Tongue (tissue), 1 donor: ENCODE measurements at regions not wholly inside any gene's neighbourhood (a gene's known extent, or its start where the extent isn't known, plus 50 kb on each side); places are given as distances from the start of the nearest gene placed in this dataset.

Experiments
- DNase-seq: peaks from one replicate; pipeline ENCODE4 v3.0.0-alpha.2; 2015

- DNase-seq, result no peak
Measured at GRCh38 chr18:38450876-38451275, 885.3 kb upstream of the CELF4 start.

- DNase-seq, result no peak
Measured at GRCh38 chr18:38445804-38446145, 880.2 kb upstream of the CELF4 start.

DNA sequence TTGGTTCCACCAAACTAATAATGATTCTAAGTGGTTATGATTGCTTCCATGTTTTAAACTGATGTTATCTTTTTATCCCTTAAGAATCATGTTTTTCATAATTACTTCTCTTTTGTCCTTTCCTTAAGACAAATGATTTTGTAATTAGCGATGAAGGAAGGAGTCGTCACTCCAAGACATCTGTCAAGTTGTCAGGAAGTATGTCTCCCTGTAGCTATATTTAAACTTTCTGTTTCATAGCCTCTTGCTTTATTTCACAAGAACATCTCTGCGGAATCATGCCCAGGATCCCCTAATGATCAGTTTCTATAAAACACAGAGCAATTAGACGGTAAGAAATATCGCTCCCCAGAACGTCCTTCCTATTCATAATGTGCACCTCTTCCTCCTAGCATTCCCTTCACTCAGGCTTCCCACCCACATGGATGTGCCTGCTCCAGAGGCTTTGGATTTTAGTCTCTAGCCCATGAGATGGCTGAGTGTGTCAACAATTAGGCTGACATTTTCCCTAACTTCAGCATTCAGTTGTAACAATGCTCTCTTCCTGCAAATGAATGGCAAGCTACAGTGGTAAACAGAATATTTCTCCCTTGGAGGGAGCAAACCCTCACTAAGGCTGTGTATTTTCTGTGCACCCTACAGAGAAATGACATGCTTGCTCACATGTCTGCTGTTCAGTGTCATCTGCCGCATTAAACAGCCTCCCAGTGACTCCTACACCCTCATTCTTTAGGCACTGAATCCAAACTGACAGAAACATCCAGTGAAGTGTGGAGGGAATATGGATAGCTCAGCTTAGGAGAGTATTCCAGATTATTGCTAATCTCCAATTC, 879.6 kb upstream of the CELF4 start:
- no peak for DNase-seq

GRCh38 chr18:38427736-38428135, 862.1 kb upstream of the CELF4 start:
- no peak for DNase-seq

- DNase-seq, result no peak
Measured at GRCh38 chr18:38427234-38427633, 861.6 kb upstream of the CELF4 start.

DNA sequence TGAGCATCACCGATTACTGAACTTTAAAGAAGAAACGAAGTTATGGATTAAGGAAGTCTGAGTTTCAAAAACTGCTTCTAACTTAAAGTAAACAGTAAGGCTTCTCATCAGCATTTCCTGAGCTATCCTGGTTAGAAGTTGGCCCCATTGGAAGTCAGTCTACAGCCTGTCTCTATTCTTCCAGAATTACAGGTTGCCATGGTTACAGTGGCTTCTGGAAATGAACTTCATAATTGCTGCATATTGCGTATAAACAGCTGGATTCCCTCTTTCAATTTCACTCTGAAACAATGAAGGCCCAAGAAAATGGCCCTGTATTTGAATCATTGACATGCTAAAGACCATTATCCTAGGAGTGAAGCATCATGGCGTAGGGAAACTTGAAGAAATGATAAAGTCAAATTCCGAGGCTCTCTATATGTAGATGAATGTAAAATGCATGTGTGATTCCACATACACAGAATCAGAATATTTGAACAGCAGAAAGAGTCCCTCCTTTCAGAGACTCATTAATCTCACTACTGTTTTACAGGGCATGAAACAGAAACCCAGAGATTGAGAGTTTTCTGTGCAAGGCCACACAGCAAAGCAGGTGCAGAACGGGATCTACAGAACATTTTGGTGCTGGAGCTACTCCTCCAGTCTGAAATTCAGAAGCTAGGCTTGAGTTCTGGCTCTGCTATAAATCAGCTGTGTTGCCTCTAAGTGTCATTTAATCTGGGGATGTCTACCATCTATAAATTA, 856.4 kb upstream of the CELF4 start:
- DNase-seq, result peak; percentile 13

- no peak for DNase-seq
Measured at GRCh38 chr18:38421021-38421420, 855.4 kb upstream of the CELF4 start.

- no peak for DNase-seq
Measured at GRCh38 chr18:38420611-38421010, 855.0 kb upstream of the CELF4 start.

- DNase-seq, result no peak
Measured at GRCh38 chr18:38415811-38416210, 850.2 kb upstream of the CELF4 start.

DNA sequence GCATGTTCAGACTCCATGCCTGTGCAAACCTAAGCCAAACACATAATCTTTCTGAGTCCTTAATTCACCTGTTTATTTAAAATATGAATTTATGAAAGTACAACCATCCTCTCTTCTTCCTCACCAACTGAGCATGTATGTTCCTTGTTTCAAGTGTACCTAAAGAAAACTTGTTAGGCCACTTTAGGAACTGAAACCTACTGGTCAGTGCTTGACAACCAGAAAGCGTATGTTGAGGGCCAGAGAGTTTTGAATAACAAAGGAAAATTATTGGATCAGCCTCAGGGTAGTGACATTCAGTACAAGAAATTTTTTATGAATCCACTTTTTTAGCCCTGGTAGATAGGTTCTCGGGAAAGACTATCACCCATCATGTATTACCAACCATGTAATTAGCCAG, 847.6 kb upstream of the CELF4 start:
- no peak for DNase-seq

- no peak for DNase-seq
Measured at GRCh38 chr18:38406607-38407006, 841.0 kb upstream of the CELF4 start.

DNA sequence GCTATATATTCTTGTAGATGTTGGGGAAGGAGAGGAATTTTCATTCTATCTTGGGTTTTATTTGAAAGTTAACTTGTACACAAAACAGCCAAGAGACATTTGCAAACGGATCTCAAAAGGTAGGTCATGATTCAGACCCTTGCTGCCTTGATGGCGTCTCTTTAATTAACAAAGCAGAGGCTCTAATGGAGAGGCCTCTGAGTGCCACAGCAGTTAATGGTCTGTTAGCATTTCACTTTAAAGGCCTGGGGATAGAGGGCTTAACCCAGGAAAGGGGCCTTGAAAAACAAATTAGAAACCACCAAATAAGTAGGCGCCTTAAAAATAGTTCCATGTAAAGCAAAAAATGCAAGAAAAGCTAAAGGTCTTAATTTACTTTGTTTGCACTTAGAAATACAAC, 836.9 kb upstream of the CELF4 start:
- DNase-seq, result no peak

DNA sequence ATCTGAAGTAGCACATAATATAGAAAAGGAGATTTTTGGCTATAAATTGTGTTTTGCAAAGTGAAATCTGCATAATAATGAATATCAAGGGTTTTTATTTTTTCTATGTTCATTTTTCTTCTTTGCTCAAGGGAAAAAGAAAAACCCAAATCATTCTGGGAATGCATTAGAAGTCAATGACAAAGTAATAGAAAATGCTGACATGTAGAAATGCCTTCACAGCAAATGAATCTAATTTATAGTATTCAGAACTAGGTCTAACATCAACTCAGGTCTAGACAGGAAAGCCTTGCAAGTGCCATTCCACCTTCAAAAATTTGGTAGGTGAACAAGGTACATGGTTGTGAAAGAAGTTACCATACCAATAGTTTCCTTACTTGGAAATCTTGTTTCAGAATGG, 831.5 kb upstream of the CELF4 start:
- no peak for DNase-seq

DNA sequence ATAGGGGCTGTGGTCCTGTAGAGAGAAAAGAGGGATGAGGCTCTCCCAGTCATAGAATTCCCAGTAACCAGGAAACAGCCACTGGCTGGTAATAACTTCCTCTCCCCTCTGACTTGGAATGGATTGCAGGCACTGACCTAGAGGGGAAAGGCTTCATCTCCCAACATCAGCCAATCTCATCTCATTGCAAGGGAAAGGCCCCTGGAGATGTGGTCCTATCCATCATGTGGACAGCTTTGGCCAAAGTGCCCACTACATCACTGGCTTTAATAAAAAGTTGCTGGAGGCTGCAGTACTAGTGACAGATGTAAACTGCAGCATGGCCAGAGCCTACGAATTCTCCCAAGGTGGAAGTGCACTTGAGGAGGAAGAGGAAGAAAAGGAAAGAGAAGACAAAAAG, 820.5 kb upstream of the CELF4 start:
- no peak for DNase-seq

- no peak for DNase-seq
Measured at GRCh38 chr18:38369772-38370690, 804.4 kb upstream of the CELF4 start.

- DNase-seq, result no peak
Measured at GRCh38 chr18:38368886-38369285, 803.3 kb upstream of the CELF4 start.

GRCh38 chr18:38368246-38368645, 802.6 kb upstream of the CELF4 start:
- DNase-seq, result no peak

DNA sequence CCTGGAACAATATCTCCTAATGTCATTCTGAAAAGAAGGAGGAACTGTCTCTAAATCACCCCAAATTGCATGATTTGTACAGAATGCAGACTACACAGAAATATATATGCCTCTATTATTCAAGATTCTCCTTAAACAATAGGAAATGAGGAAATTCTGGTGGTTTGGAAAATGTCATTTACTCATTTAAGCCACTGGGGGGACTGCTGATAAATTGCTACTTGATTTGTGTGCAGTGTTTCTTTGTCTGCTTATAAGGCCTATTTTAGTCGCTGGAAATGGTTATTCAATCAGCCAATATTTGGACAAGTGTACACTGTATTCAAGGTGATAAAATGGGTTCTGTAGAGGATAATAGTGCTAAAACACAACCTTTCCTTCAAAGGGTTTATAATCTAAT, 801.9 kb upstream of the CELF4 start:
- no peak for DNase-seq

- DNase-seq, result no peak
Measured at GRCh38 chr18:38362286-38362792, 796.7 kb upstream of the CELF4 start.

- no peak for DNase-seq
Measured at GRCh38 chr18:38358805-38359657, 793.4 kb upstream of the CELF4 start.

GRCh38 chr18:38353149-38353548, 787.6 kb upstream of the CELF4 start:
- no peak for DNase-seq

DNA sequence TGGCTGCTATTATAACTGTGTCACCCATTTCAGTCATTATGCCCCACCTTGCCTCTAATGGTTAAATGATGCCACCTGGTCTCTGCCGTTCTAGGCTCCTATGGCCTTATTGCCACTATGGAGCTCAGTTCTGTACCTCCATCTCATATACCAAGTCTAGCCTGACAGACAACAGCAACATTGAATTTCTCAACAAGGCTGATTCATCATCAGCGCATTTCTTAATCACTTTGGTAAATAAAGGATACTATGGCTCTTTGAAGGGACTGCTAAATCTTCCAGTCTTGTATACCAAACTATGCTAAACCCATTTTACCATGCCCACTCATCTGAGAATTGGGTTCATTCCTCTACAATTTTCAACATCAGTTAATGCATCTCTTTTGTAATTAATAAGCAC, 784.5 kb upstream of the CELF4 start:
- no peak for DNase-seq
